ENCODE measurements at regions not wholly inside any gene's neighbourhood (a gene's known extent, or its start where the extent isn't known, plus 50 kb on each side); places are given as distances from the start of the nearest gene placed in this dataset.

DNA sequence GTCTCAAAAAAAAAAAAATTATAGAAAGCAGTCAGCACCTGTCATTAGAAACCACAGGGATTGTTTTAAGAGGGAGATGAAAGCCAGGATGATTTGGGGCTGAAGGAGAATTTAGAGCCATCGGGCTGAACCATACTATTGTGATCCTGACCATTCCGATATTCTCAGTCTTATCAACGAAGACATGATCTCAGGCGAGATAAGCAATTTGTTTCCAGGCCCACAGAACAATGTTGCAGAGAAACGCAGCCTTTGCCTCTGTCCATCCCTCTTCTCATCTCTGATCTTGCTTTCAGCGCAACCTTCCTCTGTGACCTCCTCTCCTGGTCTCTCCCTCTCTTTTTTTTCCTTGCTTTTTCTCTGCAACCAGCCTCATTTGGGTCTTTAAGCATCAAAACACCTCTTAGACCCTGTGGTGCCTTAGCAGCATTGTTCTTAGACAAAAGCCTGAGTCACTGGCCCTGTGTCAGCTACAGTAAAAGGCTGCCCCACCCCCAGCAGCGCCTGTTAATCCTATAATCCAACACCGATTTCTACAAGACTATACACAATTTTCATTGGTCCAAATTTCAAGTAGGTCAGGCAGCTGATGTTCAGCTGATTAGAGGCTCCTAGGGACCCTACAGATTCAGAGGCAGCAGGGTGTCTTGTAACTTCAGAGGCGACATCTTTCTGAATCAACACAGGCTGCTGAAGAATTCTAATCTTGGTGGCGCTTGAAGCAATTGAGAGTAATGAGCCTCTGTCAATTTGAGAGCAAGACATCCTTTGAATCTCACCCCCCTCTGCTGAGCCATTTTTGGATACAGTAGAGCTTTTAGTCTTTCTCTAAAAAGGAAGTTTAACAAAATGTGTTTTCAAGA lies 206.0 kb downstream of the NCK2 start:
- no peak for DNase-seq (ENCODE audit: low read depth)
- TF ChIP-seq CTCF (IDR thresholded peaks at IDR 0.05; ENCODE audit: control insufficient read depth, insufficient read depth, low read depth, low read length, missing control alignments) = no peak
- H3K4me3 ChIP-seq (ENCODE audit: control insufficient read depth, low read depth, low read length) = no peak overlapping the region

DNA sequence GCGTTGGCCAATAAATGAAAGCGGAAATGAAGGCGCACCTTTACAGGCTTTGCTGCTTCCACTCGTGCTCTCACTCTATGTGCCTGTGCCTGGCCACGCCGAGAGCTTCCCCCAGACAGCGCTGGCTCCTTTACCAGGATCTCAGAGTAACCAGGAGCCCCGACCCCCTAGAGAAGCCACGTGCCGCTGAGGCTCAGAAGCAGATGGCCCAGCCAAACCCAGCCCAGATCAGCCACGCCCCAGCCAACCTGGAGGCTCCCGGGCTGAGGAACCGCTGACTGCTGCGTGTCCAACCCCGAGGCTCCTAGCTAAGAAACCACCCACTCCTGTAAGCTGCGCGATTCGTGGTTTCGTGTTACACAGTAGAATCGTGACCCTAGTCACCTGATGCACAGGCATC lies 199.3 kb downstream of the NCK2 start:
- no peak for DNase-seq (ENCODE audit: low read depth)
- H3K4me3 ChIP-seq (ENCODE audit: control insufficient read depth, low read depth, low read length) = no peak overlapping the region
- no peak for TF ChIP-seq CTCF (IDR thresholded peaks at IDR 0.05; ENCODE audit: control insufficient read depth, insufficient read depth, low read depth, low read length, missing control alignments)
